Stimulated activated CD8-positive, alpha-beta memory T cell treated with anti-CD3 and anti-CD28 coated beads, Interleukin-7, amount 100 ng/mL, for 24 hours (primary cell): ENCODE measurements at regions not wholly inside any gene's neighbourhood (a gene's known extent, or its start where the extent isn't known, plus 50 kb on each side); places are given as distances from the start of the nearest gene placed in this dataset.
"Not testable (repeated sequence)": the region's sequence is repeated elsewhere in the genome, so short reads cannot be mapped to it uniquely, and the experiment has no call there.

Experiments
- DNase-seq: peaks from one replicate; pipeline ENCODE4 v3.0.0-alpha.2; 2020; ENCODE audit warnings: low read depth

- no peak for DNase-seq
These were observed 1624.7 kb downstream of the MRPL39 start for GRCh38 chr21:23982546-23982945.

- DNase-seq: no peak
These were observed 1629.3 kb downstream of the MRPL39 start for GRCh38 chr21:23977971-23978370.

GRCh38 chr21:23968722-23969647 lies 1638.3 kb downstream of the MRPL39 start:
- DNase-seq: peak; percentile 21

- DNase-seq: no peak
These were observed 1639.3 kb downstream of the MRPL39 start for GRCh38 chr21:23968008-23968407.

- no peak for DNase-seq
These were observed 1643.8 kb downstream of the MRPL39 start for GRCh38 chr21:23963454-23963853.

GRCh38 chr21:23960769-23961168 lies 1646.5 kb downstream of the MRPL39 start:
- no peak for DNase-seq

GRCh38 chr21:23955135-23955843 lies 1652.0 kb downstream of the MRPL39 start:
- DNase-seq: no peak

- DNase-seq: no peak
These were observed 1655.0 kb downstream of the MRPL39 start for GRCh38 chr21:23952269-23952668.

- DNase-seq: no peak
These were observed 1656.0 kb downstream of the MRPL39 start for GRCh38 chr21:23951251-23951650.

GRCh38 chr21:23950344-23950743 lies 1656.9 kb downstream of the MRPL39 start:
- no peak for DNase-seq

GRCh38 chr21:23949493-23949892 lies 1657.8 kb downstream of the MRPL39 start:
- no peak for DNase-seq

- DNase-seq: no peak
These were observed 1667.8 kb downstream of the MRPL39 start for GRCh38 chr21:23939369-23940065.

GRCh38 chr21:23936991-23937390 lies 1670.3 kb downstream of the MRPL39 start:
- DNase-seq: no peak

GRCh38 chr21:23936224-23936623 lies 1671.1 kb downstream of the MRPL39 start:
- no peak for DNase-seq

- no peak for DNase-seq
These were observed 1676.7 kb downstream of the MRPL39 start for GRCh38 chr21:23930565-23930964.

GRCh38 chr21:23926430-23926829 lies 1680.9 kb downstream of the MRPL39 start:
- DNase-seq: not testable (repeated sequence)

- DNase-seq: no peak
These were observed 1685.4 kb downstream of the MRPL39 start for GRCh38 chr21:23921670-23922418.

GRCh38 chr21:23900727-23901126 lies 1706.6 kb downstream of the MRPL39 start:
- DNase-seq: no peak

- no peak for DNase-seq
These were observed 1707.7 kb downstream of the MRPL39 start for GRCh38 chr21:23899561-23899960.

- DNase-seq: no peak
These were observed 1716.6 kb downstream of the MRPL39 start for GRCh38 chr21:23890652-23891051.

GRCh38 chr21:23887725-23888306 lies 1719.5 kb downstream of the MRPL39 start:
- no peak for DNase-seq
